ENCODE measurements at regions not wholly inside any gene's neighbourhood (a gene's known extent, or its start where the extent isn't known, plus 50 kb on each side); places are given as distances from the start of the nearest gene placed in this dataset.

GRCh38 chr7:156080046-156080445, 267.8 kb upstream of the SHH start:
- H3K27me3 Mint-ChIP-seq = peaks cover 1% of the 10 kb centered on the region
- CTCF ChIA-PET = no interaction called here
- TF ChIP-seq CTCF (IDR thresholded peaks at IDR 0.05) = no peak
- H3K4me1 Mint-ChIP-seq = no peaks in the 10 kb centered on the region
- ATAC-seq (ENCODE audit: low read depth) = no peak
- H3K9me3 Mint-ChIP-seq = no peaks in the 10 kb centered on the region
- no peaks in the 10 kb centered on the region for H3K36me3 Mint-ChIP-seq (ENCODE audit: low read depth)
- intact Hi-C loops (cut with micrococcal nuclease) = no loop called here
- no peak overlapping the region for H3K27ac Mint-ChIP-seq
- H3K4me3 Mint-ChIP-seq = no peak overlapping the region
- POLR2A ChIA-PET = no interaction called here
- no peak for DNase-seq

- ChIA-PET POLR2A (no interaction called here), CTCF (no interaction called here)
- Mint-ChIP-seq H3K36me3 (ENCODE audit: low read depth) (no peaks in the 10 kb centered on the region), H3K27me3 (peaks cover 1% of the 10 kb centered on the region), H3K27ac (no peak overlapping the region), H3K9me3 (no peaks in the 10 kb centered on the region), H3K4me3 (no peak overlapping the region), H3K4me1 (no peaks in the 10 kb centered on the region)
- no peak for DNase-seq
- TF ChIP-seq CTCF (IDR thresholded peaks at IDR 0.05) = no peak
- ATAC-seq (ENCODE audit: low read depth) = no peak
- intact Hi-C loops (cut with micrococcal nuclease) = no loop called here
Measured at GRCh38 chr7:156079156-156079555, 266.9 kb upstream of the SHH start.

- H3K9me3 Mint-ChIP-seq = no peaks in the 10 kb centered on the region
- H3K27me3 Mint-ChIP-seq = peaks cover 1% of the 10 kb centered on the region
- H3K27ac Mint-ChIP-seq = no peak overlapping the region
- ATAC-seq (ENCODE audit: low read depth) = no peak
- intact Hi-C loops (cut with micrococcal nuclease) = no loop called here
- DNase-seq = no peak
- no peaks in the 10 kb centered on the region for H3K36me3 Mint-ChIP-seq (ENCODE audit: low read depth)
- H3K4me3 Mint-ChIP-seq = no peak overlapping the region
- ChIA-PET POLR2A (no interaction called here), CTCF (no interaction called here)
- no peak for TF ChIP-seq CTCF (IDR thresholded peaks at IDR 0.05)
- no peaks in the 10 kb centered on the region for H3K4me1 Mint-ChIP-seq
Measured at GRCh38 chr7:156074982-156075615, 262.8 kb upstream of the SHH start.

GRCh38 chr7:156074084-156074483, 261.8 kb upstream of the SHH start:
- Mint-ChIP-seq H3K36me3 (ENCODE audit: low read depth) (no peaks in the 10 kb centered on the region), H3K4me3 (no peak overlapping the region), H3K27me3 (peaks cover 1% of the 10 kb centered on the region), H3K4me1 (no peaks in the 10 kb centered on the region), H3K9me3 (no peaks in the 10 kb centered on the region), H3K27ac (no peak overlapping the region)
- no peak for TF ChIP-seq CTCF (IDR thresholded peaks at IDR 0.05)
- ChIA-PET CTCF (no interaction called here), POLR2A (no interaction called here)
- intact Hi-C loops (cut with micrococcal nuclease) = no loop called here
- DNase-seq (no peak), ATAC-seq (ENCODE audit: low read depth) (no peak)

- no peak for ATAC-seq (ENCODE audit: low read depth)
- ChIA-PET CTCF (no interaction called here), POLR2A (no interaction called here)
- DNase-seq = no peak
- Mint-ChIP-seq H3K4me3 (no peak overlapping the region), H3K27me3 (peaks cover 1% of the 10 kb centered on the region), H3K36me3 (ENCODE audit: low read depth) (no peaks in the 10 kb centered on the region), H3K27ac (no peak overlapping the region), H3K9me3 (no peaks in the 10 kb centered on the region), H3K4me1 (no peaks in the 10 kb centered on the region)
- intact Hi-C loops (cut with micrococcal nuclease) = no loop called here
- TF ChIP-seq CTCF (IDR thresholded peaks at IDR 0.05) = no peak
Measured at GRCh38 chr7:156073366-156074052, 261.2 kb upstream of the SHH start.

Data from activated B cell treated with CpG ODN at 0.5 μM for 24 hours (primary cell).